ENCODE measurements at regions not wholly inside any gene's neighbourhood (a gene's known extent, or its start where the extent isn't known, plus 50 kb on each side); places are given as distances from the start of the nearest gene placed in this dataset.

DNA sequence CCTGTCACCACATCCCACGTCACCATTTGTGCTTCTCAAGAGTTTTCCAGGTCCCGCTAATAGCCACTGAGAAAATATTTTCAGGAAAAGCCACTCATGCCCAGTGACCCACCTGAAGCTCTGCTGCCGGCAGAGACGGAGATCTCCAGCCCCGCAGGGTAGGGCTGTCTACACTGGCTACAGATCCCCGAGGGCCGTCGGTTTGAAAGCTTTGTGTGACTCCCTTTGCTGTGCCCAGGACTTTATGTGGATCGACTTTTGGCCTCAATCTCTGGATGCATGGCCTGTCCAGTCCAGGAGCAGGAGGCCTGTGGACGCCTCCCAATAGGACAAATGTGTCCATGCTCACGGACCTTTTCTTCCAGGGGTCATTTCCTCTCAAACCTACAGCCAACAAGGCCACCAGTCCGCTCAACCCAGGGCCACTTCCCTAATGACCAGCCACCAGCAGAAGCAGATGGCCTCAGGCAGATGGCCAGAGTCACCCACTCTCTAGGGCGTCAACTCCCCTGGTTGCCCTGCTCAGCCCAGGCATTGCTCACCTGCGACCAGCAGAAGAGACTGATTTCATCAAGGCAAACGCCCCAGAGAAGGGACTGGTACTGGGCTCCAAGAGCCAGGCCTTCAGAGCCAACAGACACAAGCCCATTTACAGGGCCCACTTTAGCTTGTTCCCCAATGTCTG, 76.4 kb downstream of the OAT start:
- Histone ChIP-seq H3K36me3 (ENCODE audit: control insufficient read depth, insufficient read depth, low read length) (no peaks in the 10 kb centered on the region), H3K4me3 (ENCODE audit: low read depth, low read length) (no peak overlapping the region), H3K27me3 (ENCODE audit: control insufficient read depth, insufficient read depth, low read length) (peaks cover 2% of the 10 kb centered on the region)
- TF ChIP-seq, protein P1, sequence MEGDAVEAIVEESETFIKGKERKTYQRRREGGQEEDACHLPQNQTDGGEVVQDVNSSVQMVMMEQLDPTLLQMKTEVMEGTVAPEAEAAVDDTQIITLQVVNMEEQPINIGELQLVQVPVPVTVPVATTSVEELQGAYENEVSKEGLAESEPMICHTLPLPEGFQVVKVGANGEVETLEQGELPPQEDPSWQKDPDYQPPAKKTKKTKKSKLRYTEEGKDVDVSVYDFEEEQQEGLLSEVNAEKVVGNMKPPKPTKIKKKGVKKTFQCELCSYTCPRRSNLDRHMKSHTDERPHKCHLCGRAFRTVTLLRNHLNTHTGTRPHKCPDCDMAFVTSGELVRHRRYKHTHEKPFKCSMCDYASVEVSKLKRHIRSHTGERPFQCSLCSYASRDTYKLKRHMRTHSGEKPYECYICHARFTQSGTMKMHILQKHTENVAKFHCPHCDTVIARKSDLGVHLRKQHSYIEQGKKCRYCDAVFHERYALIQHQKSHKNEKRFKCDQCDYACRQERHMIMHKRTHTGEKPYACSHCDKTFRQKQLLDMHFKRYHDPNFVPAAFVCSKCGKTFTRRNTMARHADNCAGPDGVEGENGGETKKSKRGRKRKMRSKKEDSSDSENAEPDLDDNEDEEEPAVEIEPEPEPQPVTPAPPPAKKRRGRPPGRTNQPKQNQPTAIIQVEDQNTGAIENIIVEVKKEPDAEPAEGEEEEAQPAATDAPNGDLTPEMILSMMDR (IDR thresholded peaks at IDR 0.05; ENCODE audit: insufficient read depth, low read length, poor library complexity, severe bottlenecking): no peak
- no peak for DNase-seq (ENCODE audit: low read depth)

DNA sequence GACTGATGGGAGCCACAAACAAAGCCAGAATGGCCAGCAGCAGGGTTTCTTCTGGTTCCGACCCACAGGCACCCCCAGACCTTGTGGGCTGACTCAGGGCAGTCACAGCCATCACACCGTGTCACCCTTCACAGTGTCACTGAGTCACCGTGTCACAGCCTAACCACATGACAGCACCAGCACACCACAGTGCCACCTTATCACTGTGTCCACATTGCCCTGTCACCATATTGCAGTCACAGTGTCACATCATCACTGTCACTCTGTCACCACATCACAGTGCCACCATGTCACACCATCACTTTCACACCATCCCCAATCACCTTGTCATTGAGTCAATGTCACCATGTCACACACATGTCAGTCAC, 77.0 kb downstream of the OAT start:
- Histone ChIP-seq H3K4me3 (ENCODE audit: low read depth, low read length) (no peak overlapping the region), H3K27me3 (ENCODE audit: control insufficient read depth, insufficient read depth, low read length) (peaks cover 2% of the 10 kb centered on the region), H3K36me3 (ENCODE audit: control insufficient read depth, insufficient read depth, low read length) (no peaks in the 10 kb centered on the region)
- TF ChIP-seq, protein P1 (IDR thresholded peaks at IDR 0.05; ENCODE audit: insufficient read depth, low read length, poor library complexity, severe bottlenecking): no peak
- DNase-seq (ENCODE audit: low read depth): no peak

DNA sequence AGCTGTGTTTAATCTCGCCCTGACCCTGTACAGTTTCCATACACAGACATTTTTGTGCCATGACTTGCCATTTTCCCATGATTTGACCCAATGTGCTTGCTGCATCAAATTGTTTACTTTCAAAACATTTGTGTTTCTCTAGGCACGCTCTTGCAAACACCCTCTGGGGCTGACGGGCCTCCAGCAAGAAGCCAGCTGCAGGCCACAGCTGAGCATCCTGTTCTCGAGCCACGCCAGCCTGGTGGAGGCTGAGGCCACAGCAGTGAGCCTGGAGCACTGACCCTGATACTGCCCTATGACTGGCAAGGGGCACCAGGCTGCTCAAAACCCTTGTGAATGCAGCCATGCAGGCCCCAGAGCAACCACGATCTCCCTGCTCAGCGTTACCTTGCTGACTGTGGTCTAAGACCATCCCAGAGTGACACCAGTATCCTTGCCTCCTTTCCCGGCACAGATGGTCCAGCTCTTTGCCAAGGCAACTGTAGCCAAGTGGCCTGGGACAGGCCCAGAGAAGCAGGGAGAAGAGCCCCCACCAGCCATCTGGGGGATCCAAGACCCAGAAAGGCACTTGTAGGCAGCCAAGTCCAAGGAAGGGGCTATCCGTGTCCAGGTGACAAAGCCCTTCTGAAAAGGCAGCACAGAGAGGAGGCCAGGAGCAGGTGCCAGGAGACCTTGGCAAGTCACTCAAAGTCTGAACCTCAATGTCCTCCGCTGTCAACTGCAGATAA, 78.5 kb downstream of the OAT start:
- Histone ChIP-seq H3K36me3 (ENCODE audit: control insufficient read depth, insufficient read depth, low read length) (no peaks in the 10 kb centered on the region), H3K4me3 (ENCODE audit: low read depth, low read length) (no peak overlapping the region), H3K27me3 (ENCODE audit: control insufficient read depth, insufficient read depth, low read length) (peaks cover 2% of the 10 kb centered on the region)
- DNase-seq (ENCODE audit: low read depth): peak; percentile 42
- TF ChIP-seq, protein P1 (IDR thresholded peaks at IDR 0.05; ENCODE audit: insufficient read depth, low read length, poor library complexity, severe bottlenecking): no peak

DNA sequence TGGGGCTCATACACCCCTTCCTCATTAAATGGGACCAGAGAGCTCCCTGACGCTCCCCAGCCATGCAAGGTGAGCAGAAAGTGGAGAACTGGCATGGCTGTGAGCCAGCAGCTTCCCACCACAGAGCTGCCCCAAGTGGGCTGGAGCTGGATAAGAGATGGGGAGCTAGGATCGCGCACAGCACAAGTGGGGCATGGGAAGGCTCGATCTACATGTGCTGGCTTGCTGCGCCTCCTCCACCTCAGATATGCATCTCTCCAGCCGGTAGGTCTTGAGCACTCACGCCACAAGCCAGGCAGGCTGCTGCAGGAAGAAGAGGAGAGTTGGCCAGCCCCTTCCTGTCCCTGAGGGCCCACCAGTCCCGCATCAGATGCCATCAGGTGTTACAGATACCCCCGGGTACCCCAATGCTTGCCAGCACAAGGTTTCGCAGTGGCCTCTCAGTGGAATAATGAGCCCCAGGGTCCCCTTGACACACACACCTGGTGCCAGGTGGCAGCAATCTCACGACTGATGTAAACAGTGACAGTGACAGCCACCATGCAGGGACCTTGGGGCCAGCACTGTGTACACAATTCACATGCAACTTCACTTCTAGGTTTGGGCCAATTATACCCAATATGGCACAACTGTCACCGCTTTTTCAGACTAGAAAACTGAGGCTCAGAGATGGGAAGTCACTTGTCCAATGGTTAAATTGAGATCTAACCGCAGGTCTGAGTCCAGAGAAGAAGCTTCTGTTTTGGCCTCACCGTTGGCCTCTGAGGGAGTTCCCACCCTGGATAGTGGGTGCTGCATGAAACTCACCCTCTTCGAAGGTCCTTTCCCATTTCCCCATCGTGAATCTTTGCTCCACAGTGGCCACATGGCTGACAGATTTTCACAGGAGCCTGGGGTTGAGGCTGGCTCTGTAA, 79.3 kb downstream of the OAT start:
- Histone ChIP-seq H3K36me3 (ENCODE audit: control insufficient read depth, insufficient read depth, low read length) (no peaks in the 10 kb centered on the region), H3K27me3 (ENCODE audit: control insufficient read depth, insufficient read depth, low read length) (peaks cover 2% of the 10 kb centered on the region), H3K4me3 (ENCODE audit: low read depth, low read length) (no peak overlapping the region)
- TF ChIP-seq, protein P1 (IDR thresholded peaks at IDR 0.05; ENCODE audit: insufficient read depth, low read length, poor library complexity, severe bottlenecking): no peak
- DNase-seq (ENCODE audit: low read depth): no peak

- TF ChIP-seq, protein P1 (IDR thresholded peaks at IDR 0.05; ENCODE audit: insufficient read depth, low read length, poor library complexity, severe bottlenecking): no peak
- no peaks in the 10 kb centered on the region for H3K36me3 ChIP-seq (ENCODE audit: control insufficient read depth, insufficient read depth, low read length)
- no peak for DNase-seq (ENCODE audit: low read depth)
- no peak overlapping the region for H3K4me3 ChIP-seq (ENCODE audit: low read depth, low read length)
- H3K27me3 ChIP-seq (ENCODE audit: control insufficient read depth, insufficient read depth, low read length): peaks cover 2% of the 10 kb centered on the region
These were observed 80.3 kb downstream of the OAT start for GRCh38 chr10:124338276-124338925.

Measured in kidney epithelial cell (primary cell).